HG03439 (cell line): ENCODE measurements at regions not wholly inside any gene's neighbourhood (a gene's known extent, or its start where the extent isn't known, plus 50 kb on each side); places are given as distances from the start of the nearest gene placed in this dataset.
"Not testable (repeated sequence)": the region's sequence is repeated elsewhere in the genome, so short reads cannot be mapped to it uniquely, and the experiment has no call there.

Source experiments
- ATAC-seq: cut with Tn5 transposase; IDR thresholded peaks from one replicate; pipeline ENCODE4 v1.9.1; 2021; ENCODE audit warnings: mild to moderate bottlenecking, moderate library complexity; ENCODE audit not compliant: unreplicated experiment

DNA sequence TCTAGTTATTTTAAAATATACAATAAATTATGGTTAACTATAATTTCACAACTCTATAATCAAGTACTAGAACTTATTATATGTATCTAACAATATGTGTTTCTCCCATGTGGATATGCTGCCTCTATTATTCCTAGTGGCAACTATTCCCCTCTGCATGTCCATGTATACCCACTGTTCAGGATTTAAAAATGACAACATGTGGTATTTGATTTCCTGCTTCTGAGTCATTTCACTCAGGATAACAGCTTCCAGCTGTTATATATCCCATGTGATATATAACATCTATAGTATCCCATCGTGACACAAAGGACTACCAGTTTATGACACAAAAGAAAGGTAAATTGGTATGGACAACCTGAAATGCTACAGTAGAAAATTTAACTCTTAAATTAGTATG lies 167.4 kb upstream of the TACR3 start:
- ATAC-seq = no peak

DNA sequence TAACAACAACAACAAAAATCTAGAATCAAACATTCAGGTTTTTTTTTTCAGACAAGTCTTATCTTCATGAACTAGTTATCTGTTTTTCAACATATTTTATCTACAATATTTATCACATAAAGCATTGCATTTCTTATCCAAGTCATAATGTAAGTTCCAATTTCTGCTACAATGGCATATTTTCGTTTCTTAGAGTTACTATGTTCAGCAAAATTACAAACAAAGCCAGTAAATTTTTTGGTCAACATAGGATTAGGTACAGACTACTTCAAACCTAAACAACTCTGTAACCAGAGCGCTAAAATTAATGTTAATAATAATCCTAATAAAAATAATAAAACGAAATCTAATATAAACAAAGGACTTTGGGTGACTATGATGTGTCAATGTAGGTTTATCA lies 165.4 kb upstream of the TACR3 start:
- no peak for ATAC-seq

DNA sequence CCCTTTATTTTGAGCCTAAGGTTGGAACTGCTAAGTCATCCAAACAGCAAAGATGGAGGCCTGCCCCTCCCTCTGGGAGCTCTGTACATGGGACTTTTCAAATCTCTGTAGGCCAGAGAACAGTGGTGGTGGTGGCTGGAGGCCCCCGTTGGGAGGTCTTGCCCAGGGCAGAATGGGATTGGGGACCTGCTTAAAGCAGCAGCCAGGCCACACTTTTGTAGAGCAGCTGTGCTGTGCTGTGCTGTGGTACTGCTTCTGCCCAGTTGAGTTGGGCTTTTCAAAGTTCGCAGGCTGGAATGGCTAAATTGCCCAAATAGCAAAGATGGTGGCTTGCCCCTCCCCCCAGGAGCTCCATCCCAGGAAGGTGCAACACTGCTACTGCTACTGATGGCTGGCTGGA lies 147.5 kb upstream of the TACR3 start:
- no peak for ATAC-seq

GRCh38 chr4:103853627-103854026 lies 133.8 kb upstream of the TACR3 start:
- ATAC-seq = no peak

- no peak for ATAC-seq
Observed at GRCh38 chr4:103853146-103853545, 133.4 kb upstream of the TACR3 start.

- ATAC-seq = no peak
Observed at GRCh38 chr4:103845075-103845474, 125.3 kb upstream of the TACR3 start.

DNA sequence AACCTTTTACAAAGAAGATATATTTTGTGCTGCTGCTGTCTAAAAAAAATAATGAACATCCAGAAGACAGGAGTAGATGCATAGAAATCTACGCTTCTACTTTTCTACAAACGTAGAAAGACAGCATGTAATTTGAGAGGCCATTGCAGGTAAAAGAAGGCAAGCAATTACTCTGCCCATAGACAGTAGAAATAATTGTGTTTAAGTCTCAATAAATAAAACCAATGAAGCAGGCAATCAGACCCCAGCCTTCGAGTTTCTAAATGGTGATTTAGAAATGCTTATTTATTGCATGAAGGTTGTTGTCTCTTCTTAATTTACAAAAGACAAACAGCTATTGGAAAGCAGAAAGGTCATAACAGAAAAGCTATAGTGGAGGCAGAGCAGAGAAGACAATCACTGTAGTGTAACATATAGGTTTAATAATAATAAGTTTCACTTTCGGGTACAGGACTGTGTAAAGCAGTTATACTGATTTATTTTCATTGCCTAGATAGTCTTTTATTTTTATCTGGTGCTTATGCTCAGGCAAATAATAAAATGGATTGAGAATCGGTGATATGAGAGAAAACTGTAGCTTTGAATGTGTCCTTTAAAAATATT lies 123.0 kb upstream of the TACR3 start:
- ATAC-seq = no peak

GRCh38 chr4:103842076-103842475 lies 122.3 kb upstream of the TACR3 start:
- ATAC-seq = no peak

GRCh38 chr4:103810308-103810707 lies 90.5 kb upstream of the TACR3 start:
- ATAC-seq = not testable (repeated sequence)

GRCh38 chr4:103802766-103803165 lies 83.0 kb upstream of the TACR3 start:
- no peak for ATAC-seq

- no peak for ATAC-seq
Observed at GRCh38 chr4:103787057-103787456, 67.3 kb upstream of the TACR3 start.

- ATAC-seq = no peak
Observed at GRCh38 chr4:103786593-103786992, 66.8 kb upstream of the TACR3 start.

- ATAC-seq = peak; percentile 83
Observed at GRCh38 chr4:103786014-103786413, 66.2 kb upstream of the TACR3 start.

GRCh38 chr4:103778221-103778620 lies 58.4 kb upstream of the TACR3 start:
- no peak for ATAC-seq

DNA sequence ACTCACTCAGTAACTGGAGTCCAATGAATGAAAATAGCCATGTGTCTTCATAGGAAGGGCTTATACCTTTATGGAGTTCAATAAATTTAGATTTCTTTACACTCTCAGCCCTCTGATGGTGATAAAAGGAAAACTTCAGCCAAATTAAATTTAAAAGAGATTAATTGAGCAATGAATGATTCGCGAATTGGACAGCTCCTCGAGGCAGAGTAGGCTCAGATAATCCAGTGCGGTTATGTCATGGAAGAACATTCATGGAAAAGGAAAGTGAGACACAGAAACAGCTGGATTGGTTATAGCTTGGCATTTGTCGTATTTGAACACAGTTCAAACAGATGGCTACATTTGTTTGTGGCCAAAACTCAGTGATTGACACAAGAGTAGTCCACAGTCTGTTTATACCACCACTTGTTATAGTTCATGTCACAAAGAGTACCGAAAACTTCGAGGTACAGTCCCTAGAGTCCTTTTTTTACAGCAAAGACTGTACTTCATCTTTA lies 54.6 kb upstream of the TACR3 start:
- no peak for ATAC-seq

DNA sequence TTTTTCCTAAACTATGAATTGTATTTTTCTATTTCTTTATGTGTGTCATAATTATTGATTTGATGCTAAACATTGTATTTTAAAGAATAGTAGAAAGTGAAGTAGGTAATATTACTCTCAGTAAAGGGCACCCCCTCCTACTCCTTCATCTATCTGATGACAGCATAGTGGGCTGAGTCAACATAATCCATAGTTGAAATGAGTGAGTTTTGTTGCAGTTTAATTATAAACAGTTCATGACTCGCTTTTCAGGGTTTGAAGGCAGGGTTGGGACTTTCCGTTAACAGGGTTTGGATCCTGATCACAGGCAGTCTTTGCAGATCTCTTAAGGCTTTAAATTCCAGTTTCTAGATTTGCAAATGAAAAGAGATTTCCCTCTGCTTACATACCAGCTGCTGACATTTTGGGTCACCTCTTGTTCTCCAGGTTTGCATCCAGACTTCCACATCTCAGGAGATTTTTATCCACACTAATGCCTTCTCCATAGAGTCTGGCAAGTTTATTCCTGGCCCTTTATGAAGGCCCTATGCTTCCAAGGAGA lies 54.0 kb upstream of the TACR3 start:
- ATAC-seq = no peak
